GM18511 (cell line): ENCODE measurements at regions not wholly inside any gene's neighbourhood (a gene's known extent, or its start where the extent isn't known, plus 50 kb on each side); places are given as distances from the start of the nearest gene placed in this dataset.

Experiments used
- ATAC-seq: cut with Tn5 transposase; IDR thresholded peaks from one replicate; pipeline ENCODE4 v1.9.1; 2021; ENCODE audit warnings: mild to moderate bottlenecking, moderate library complexity; ENCODE audit not compliant: unreplicated experiment

- peak; percentile 97 for ATAC-seq
Measured at GRCh38 chr13:23980160-23980551, 82.9 kb upstream of the C1QTNF9B start.

GRCh38 chr13:23983671-23984070 is 86.4 kb upstream of the C1QTNF9B start:
- ATAC-seq, result no peak

GRCh38 chr13:23984546-23984945 is 87.2 kb upstream of the C1QTNF9B start:
- no peak for ATAC-seq

- no peak for ATAC-seq
Measured at GRCh38 chr13:23985060-23985459, 87.8 kb upstream of the C1QTNF9B start.

- ATAC-seq, result no peak
Measured at GRCh38 chr13:23985839-23986238, 88.5 kb upstream of the C1QTNF9B start.

GRCh38 chr13:23986619-23987018 is 89.3 kb upstream of the C1QTNF9B start:
- ATAC-seq, result no peak

GRCh38 chr13:23987331-23987894 is 90.1 kb upstream of the C1QTNF9B start:
- ATAC-seq, result no peak

GRCh38 chr13:23988546-23989122 is 91.3 kb upstream of the C1QTNF9B start:
- ATAC-seq, result no peak

- ATAC-seq, result no peak
Measured at GRCh38 chr13:23990455-23990854, 93.2 kb upstream of the C1QTNF9B start.

GRCh38 chr13:23991119-23991518 is 93.8 kb upstream of the C1QTNF9B start:
- ATAC-seq, result no peak

- ATAC-seq, result no peak
Measured at GRCh38 chr13:23992781-23993679, 95.7 kb upstream of the C1QTNF9B start.

GRCh38 chr13:23993680-23993985 is 96.3 kb upstream of the C1QTNF9B start:
- no peak for ATAC-seq

- ATAC-seq, result no peak
Measured at GRCh38 chr13:23995283-23996073, 98.2 kb upstream of the C1QTNF9B start.

GRCh38 chr13:23996456-23996855 is 99.2 kb upstream of the C1QTNF9B start:
- ATAC-seq, result no peak

- ATAC-seq, result no peak
Measured at GRCh38 chr13:23999424-23999823, 102.1 kb upstream of the C1QTNF9B start.

- no peak for ATAC-seq
Measured at GRCh38 chr13:24002206-24002815, 105.0 kb upstream of the C1QTNF9B start.

GRCh38 chr13:24004142-24004899 is 107.0 kb upstream of the C1QTNF9B start:
- no peak for ATAC-seq

- no peak for ATAC-seq
Measured at GRCh38 chr13:24004971-24005370, 107.7 kb upstream of the C1QTNF9B start.

- peak; percentile 93 for ATAC-seq
Measured at GRCh38 chr13:24005755-24006281, 108.5 kb upstream of the C1QTNF9B start.
